ENCODE measurements at regions not wholly inside any gene's neighbourhood (a gene's known extent, or its start where the extent isn't known, plus 50 kb on each side); places are given as distances from the start of the nearest gene placed in this dataset.

DNA sequence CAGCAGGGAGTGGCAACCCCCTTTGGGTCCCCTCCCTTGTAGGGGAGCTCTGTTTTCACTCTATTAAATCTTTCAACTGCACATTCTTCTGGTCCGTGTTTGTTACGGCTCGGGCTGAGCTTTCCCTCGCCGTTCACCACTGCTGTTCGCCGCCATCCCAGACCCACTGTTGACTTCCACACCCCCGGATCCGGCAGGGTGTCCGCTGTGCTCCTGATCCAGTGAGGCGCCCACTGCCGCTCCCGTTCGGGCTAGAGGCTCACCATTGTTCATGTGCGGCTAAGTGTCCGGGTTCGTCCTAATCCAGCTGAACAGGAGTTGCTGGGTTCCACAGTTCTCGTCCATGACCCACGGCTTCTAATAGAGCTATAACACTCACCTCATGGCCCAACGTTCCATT is 408.1 kb downstream of the KCNJ2 start:
- TF ChIP-seq, protein P1, sequence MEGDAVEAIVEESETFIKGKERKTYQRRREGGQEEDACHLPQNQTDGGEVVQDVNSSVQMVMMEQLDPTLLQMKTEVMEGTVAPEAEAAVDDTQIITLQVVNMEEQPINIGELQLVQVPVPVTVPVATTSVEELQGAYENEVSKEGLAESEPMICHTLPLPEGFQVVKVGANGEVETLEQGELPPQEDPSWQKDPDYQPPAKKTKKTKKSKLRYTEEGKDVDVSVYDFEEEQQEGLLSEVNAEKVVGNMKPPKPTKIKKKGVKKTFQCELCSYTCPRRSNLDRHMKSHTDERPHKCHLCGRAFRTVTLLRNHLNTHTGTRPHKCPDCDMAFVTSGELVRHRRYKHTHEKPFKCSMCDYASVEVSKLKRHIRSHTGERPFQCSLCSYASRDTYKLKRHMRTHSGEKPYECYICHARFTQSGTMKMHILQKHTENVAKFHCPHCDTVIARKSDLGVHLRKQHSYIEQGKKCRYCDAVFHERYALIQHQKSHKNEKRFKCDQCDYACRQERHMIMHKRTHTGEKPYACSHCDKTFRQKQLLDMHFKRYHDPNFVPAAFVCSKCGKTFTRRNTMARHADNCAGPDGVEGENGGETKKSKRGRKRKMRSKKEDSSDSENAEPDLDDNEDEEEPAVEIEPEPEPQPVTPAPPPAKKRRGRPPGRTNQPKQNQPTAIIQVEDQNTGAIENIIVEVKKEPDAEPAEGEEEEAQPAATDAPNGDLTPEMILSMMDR (IDR thresholded peaks at IDR 0.05), result no peak
- no peak for TF ChIP-seq EZH2 (IDR thresholded peaks at IDR 0.05; ENCODE audit: borderline replicate concordance, insufficient read depth, low read depth, low read length, poor library complexity, severe bottlenecking)

Data from B cell (primary cell).